Jurkat, Clone E6-1 (cell line): ENCODE measurements at regions not wholly inside any gene's neighbourhood (a gene's known extent, or its start where the extent isn't known, plus 50 kb on each side); places are given as distances from the start of the nearest gene placed in this dataset.

Experiments used
- DNase-seq: peaks from one replicate; pipeline ENCODE4 v3.0.0-alpha.2; 2011; ENCODE audit warnings: low read depth, low spot score
- H3K4me3 ChIP-seq: 2 replicates; pipeline ENCODE4 v1.5.1; 2011; ENCODE audit warnings: mild to moderate bottlenecking, low read length, control low read depth, moderate library complexity

GRCh38 chr1:54456921-54457529 is 50.8 kb upstream of the SSBP3 start:
- H3K4me3 ChIP-seq = no peak overlapping the region
- DNase-seq = no peak

DNA sequence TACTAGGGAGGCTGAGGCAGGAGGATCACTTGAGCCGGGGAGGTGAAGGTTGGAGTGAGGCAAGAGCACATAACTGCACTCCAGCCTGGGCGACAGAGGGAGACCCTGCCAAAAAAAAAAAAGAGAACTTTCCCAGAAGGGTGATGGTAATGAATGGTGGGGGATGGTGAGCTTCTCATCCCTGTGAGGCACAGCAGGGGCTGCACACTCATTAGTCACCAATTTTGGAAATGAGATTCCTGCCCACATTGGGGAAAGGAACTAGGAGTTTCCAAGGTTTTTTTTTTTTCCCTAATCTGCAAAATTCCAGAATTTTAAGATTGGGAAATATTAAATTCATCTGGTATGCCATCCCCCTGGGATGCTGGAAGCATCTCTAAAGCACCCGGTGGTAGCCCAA is 50.2 kb upstream of the SSBP3 start:
- no peak for DNase-seq
- no peak overlapping the region for H3K4me3 ChIP-seq
